IMR-90 (cell line): ENCODE measurements at regions not wholly inside any gene's neighbourhood (a gene's known extent, or its start where the extent isn't known, plus 50 kb on each side); places are given as distances from the start of the nearest gene placed in this dataset.

Source experiments
- ATAC-seq: fragments of 200-7000 bp; cut with Tn5 transposase; 2 replicates; pipeline ENCODE4 v1.9.1; 2020; ENCODE audit warnings: low read depth, mild to moderate bottlenecking, moderate library complexity
- BruUV-seq: library from RNA; stranded (reverse); fragments of 400-500 nt; replicated peaks from 2 replicates; lab custom pipeline; 2021; lab: Mats Ljungman, UMichigan
- CTCF ChIA-PET: fragments of 300-600 bp; formaldehyde crosslinking; extraction: SDS; loops from one replicate; lab custom pipeline; 2021; ENCODE audit warnings: antibody characterized with exemption; lab: Yijun Ruan, JAX
- POLR2A ChIA-PET: fragments of 300-600 bp; sonication (Branson Sonifier 250); formaldehyde crosslinking; loops from one replicate; lab custom pipeline; 2022; ENCODE audit warnings: antibody characterized with exemption; ENCODE audit not compliant: unreplicated experiment; lab: Charles Lee
- DNase-seq: peaks from one replicate; pipeline ENCODE4 v3.0.0; 2013
- H2AFZ ChIP-seq: replicated peaks from 2 replicates; pipeline ENCODE3; 2013; ENCODE audit warnings: low read length, mild to moderate bottlenecking; ENCODE audit not compliant: poor library complexity
- H2AK5ac ChIP-seq: 2 replicates; pipeline ENCODE4 v1.6.1; 2013; ENCODE audit warnings: low read depth, low read length, inconsistent platforms
- H2AK9ac ChIP-seq: replicated peaks from 2 replicates; pipeline ENCODE3; 2013; ENCODE audit warnings: mild to moderate bottlenecking, low read depth, low read length, moderate library complexity; ENCODE audit not compliant: poor library complexity
- H2BK120ac ChIP-seq: 2 replicates; pipeline ENCODE4 v1.6.1; 2013; ENCODE audit warnings: low read depth, low read length, inconsistent platforms
- H2BK15ac ChIP-seq: 3 replicates; pipeline ENCODE4 v1.6.1; 2013; ENCODE audit warnings: low read depth, low read length, inconsistent platforms
- H2BK20ac ChIP-seq: 2 replicates; pipeline ENCODE4 v1.6.1; 2013; ENCODE audit warnings: low read depth, mild to moderate bottlenecking, inconsistent platforms, low read length, moderate library complexity
- H2BK5ac ChIP-seq: 2 replicates; pipeline ENCODE4 v1.6.1; 2013; ENCODE audit warnings: mild to moderate bottlenecking, low read depth, low read length, inconsistent platforms; ENCODE audit not compliant: poor library complexity, severe bottlenecking
- H3K14ac ChIP-seq: replicated peaks from 2 replicates; pipeline ENCODE4 v1.6.1; 2013; ENCODE audit warnings: low read depth, low read length, inconsistent platforms
- H3K18ac ChIP-seq: 2 replicates; pipeline ENCODE4 v1.6.1; 2013; ENCODE audit warnings: low read depth, low read length, control low read depth
- H3K23ac ChIP-seq: 2 replicates; pipeline ENCODE4 v1.6.1; 2013; ENCODE audit warnings: low read depth, low read length, inconsistent platforms
- H3K27ac ChIP-seq: 2 replicates; pipeline ENCODE4 v1.5.1; 2013; ENCODE audit warnings: mild to moderate bottlenecking, control low read depth, low read length; ENCODE audit not compliant: insufficient read depth
- H3K27me3 ChIP-seq: 2 replicates; pipeline ENCODE4 v1.6.1; 2013; ENCODE audit warnings: low read length; ENCODE audit not compliant: control insufficient read depth, insufficient read depth
- H3K36me3 ChIP-seq: 2 replicates; pipeline ENCODE4 v1.6.1; 2013; ENCODE audit warnings: low read length, mixed read lengths; ENCODE audit not compliant: control insufficient read depth, insufficient read depth
- H3K4ac ChIP-seq: 2 replicates; pipeline ENCODE4 v1.6.1; 2013; ENCODE audit warnings: low read depth, low read length, inconsistent platforms
- H3K4me1 ChIP-seq: 2 replicates; pipeline ENCODE4 v1.6.1; 2013; ENCODE audit warnings: low read length, mixed read lengths; ENCODE audit not compliant: control insufficient read depth, insufficient read depth
- H3K4me2 ChIP-seq: 2 replicates; pipeline ENCODE4 v1.6.1; 2013; ENCODE audit warnings: low read depth, mild to moderate bottlenecking, control low read depth, low read length, moderate library complexity
- H3K4me3 ChIP-seq: 2 replicates; pipeline ENCODE4 v1.5.1; 2013; ENCODE audit warnings: low read depth, mild to moderate bottlenecking, control low read depth, low read length, moderate library complexity; ENCODE audit not compliant: insufficient read depth
- H3K56ac ChIP-seq: 2 replicates; pipeline ENCODE4 v1.6.1; 2013; ENCODE audit warnings: low read length, inconsistent platforms; ENCODE audit not compliant: insufficient read depth; ENCODE audit errors: extremely low read depth
- H3K79me1 ChIP-seq, 2 experiments: 2 replicates each; pipeline ENCODE4 v1.6.1; 2013; ENCODE audit warnings: low read length in 2 of 2, inconsistent platforms in 1 of 2, low read depth in 1 of 2
- H3K9ac ChIP-seq: 2 replicates; pipeline ENCODE4 v1.6.1; 2013; ENCODE audit warnings: low read depth, low read length, control low read depth
- H3K9me1 ChIP-seq: 2 replicates; pipeline ENCODE4 v1.6.1; 2013; ENCODE audit warnings: low read length, inconsistent platforms; ENCODE audit not compliant: insufficient read depth
- H3K9me3 ChIP-seq: 2 replicates; pipeline ENCODE4 v1.6.1; 2013; ENCODE audit warnings: low read length; ENCODE audit not compliant: control insufficient read depth, insufficient read depth
- H4K20me1 ChIP-seq: 2 replicates; pipeline ENCODE4 v1.6.1; 2013; ENCODE audit warnings: low read length, inconsistent platforms; ENCODE audit not compliant: insufficient read depth
- H4K5ac ChIP-seq: 2 replicates; pipeline ENCODE4 v1.6.1; 2013; ENCODE audit warnings: mild to moderate bottlenecking, low read depth, low read length, control low read depth
- H4K8ac ChIP-seq, 2 experiments: 2 replicates each; pipeline ENCODE4 v1.6.1; 2013; ENCODE audit warnings: low read depth in 2 of 2, low read length in 2 of 2, control low read depth in 1 of 2, inconsistent platforms in 1 of 2
- H4K91ac ChIP-seq: 2 replicates; pipeline ENCODE4 v1.6.1; 2013; ENCODE audit warnings: low read depth, low read length, inconsistent platforms; ENCODE audit not compliant: insufficient read depth
- FOS ChIP-seq: fragments of 150-350 bp; IDR thresholded peaks from 2 replicates; pipeline ENCODE4 v1.6.1; 2016; ENCODE audit warnings: low read depth, low read length
- MAZ ChIP-seq: IDR thresholded peaks from 2 replicates; pipeline ENCODE4 v1.6.1; 2012; ENCODE audit warnings: low read depth, mild to moderate bottlenecking, low read length, improper control_type of control experiment, moderate library complexity, borderline replicate concordance
- RAD21 ChIP-seq: IDR thresholded peaks from 2 replicates; pipeline ENCODE4 v1.6.1; 2012; ENCODE audit warnings: low read length, improper control_type of control experiment
- RFX5 ChIP-seq: IDR thresholded peaks from 2 replicates; pipeline ENCODE4 v1.8.0; 2012; ENCODE audit warnings: low read depth, mild to moderate bottlenecking, low read length, moderate library complexity
- SMC3 ChIP-seq: fragments of 150-350 bp; IDR thresholded peaks from 2 replicates; pipeline ENCODE4 v1.6.1; 2016; ENCODE audit warnings: low read depth, mild to moderate bottlenecking, antibody characterized with exemption, low read length, moderate library complexity
- WGBS, 2 experiments: methylation state at CpG; one replicate each; pipeline versions ENCODE4 v1.1.5 to v1.1.7; 2013; ENCODE audit warnings: missing lambda C conversion rate in 2 of 2; ENCODE audit not compliant: insufficient read length in 1 of 2; ENCODE audit errors: extremely low coverage in 2 of 2; 5-methylcytosine and 5-hydroxymethylcytosine counted together
- dilution Hi-C: fragments of 300-500 bp; cut with HindIII; formaldehyde crosslinking; loops from one replicate; pipeline ENCODE4 v1.14.3; 2018; ENCODE audit warnings: low sequenced_read_pairs; ENCODE audit not compliant: unreplicated experiment
- in situ Hi-C: fragments of 300-500 bp; cut with MboI; formaldehyde crosslinking; loops from 3 replicates; pipeline ENCODE4 v1.14.3; 2019; ENCODE audit warnings: low sequenced_read_pairs, inconsistent platforms, mixed read lengths
- intact Hi-C: fragments of 100-400 bp; cut with micrococcal nuclease; formaldehyde crosslinking; loops from 2 replicates; pipeline ENCODE4 v1.10.0; 2022

- POLR2A ChIA-PET = no interaction called here
- no peak for ATAC-seq
- TF ChIP-seq MAZ (no peak), RAD21 (no peak), RFX5 (no peak), SMC3 (no peak), FOS (no peak)
Observed at GRCh38 chr20:16848526-16848925, 100.4 kb downstream of the OTOR start.

More at GRCh38 chr20:16848526-16848925, 100.4 kb downstream of the OTOR start:
- no peak overlapping the region for H2AK9ac ChIP-seq
- no peak overlapping the region for H2BK5ac ChIP-seq
- intact Hi-C loops (no loop called here), dilution Hi-C loops (no loop called here), in situ Hi-C loops (no loop called here)
- no peak overlapping the region for H3K9ac ChIP-seq
- H3K27ac ChIP-seq = no peak overlapping the region
- peaks cover 3% of the 10 kb centered on the region; the same call in 1 of the 2 replicates for H3K4me1 ChIP-seq
- no peak overlapping the region for H3K4ac ChIP-seq
- no CpG with 5 or more reads among the region's 1 CpG for WGBS, 2 experiments
- H3K4me2 ChIP-seq = no peak overlapping the region
- DNase-seq = no peak
- BruUV-seq = no TSS peak
- no peak overlapping the region for H2BK20ac ChIP-seq
- H3K9me3 ChIP-seq = no peaks in the 10 kb centered on the region
- no peaks in the 10 kb centered on the region for H3K27me3 ChIP-seq
- no peak overlapping the region for H2BK120ac ChIP-seq
- H3K9me1 ChIP-seq = no peaks in the 10 kb centered on the region
- no peak overlapping the region for H4K5ac ChIP-seq
- no peak overlapping the region for H3K23ac ChIP-seq
- no peak overlapping the region for H3K4me3 ChIP-seq
- H2AFZ ChIP-seq = no peak overlapping the region
- H4K20me1 ChIP-seq = no peaks in the 10 kb centered on the region
- H4K91ac ChIP-seq = no peak overlapping the region
- no peak overlapping the region for H4K8ac ChIP-seq
- H2BK15ac ChIP-seq = no peak overlapping the region
- no peak overlapping the region for H2AK5ac ChIP-seq
- H3K79me1 ChIP-seq = no peaks in the 10 kb centered on the region
- CTCF ChIA-PET = interaction anchor here (0.6 kb wide), 1 partner anchor 17 kb away, joined by 3 read pairs; no protein-coding TSS in a partner anchor
- no peaks in the 10 kb centered on the region for H3K36me3 ChIP-seq
- no peak overlapping the region for H3K14ac ChIP-seq
- no peak overlapping the region for H3K18ac ChIP-seq
- no peak overlapping the region for H3K56ac ChIP-seq
